Endothelial cell of umbilical vein (primary cell): ENCODE measurements at regions not wholly inside any gene's neighbourhood (a gene's known extent, or its start where the extent isn't known, plus 50 kb on each side); places are given as distances from the start of the nearest gene placed in this dataset.

Source experiments
- BruUV-seq: library from RNA; stranded (reverse); fragments of 400-500 nt; replicated peaks from 2 replicates; lab custom pipeline; 2021; lab: Mats Ljungman, UMichigan
- CTCF ChIA-PET: fragments of 300-600, 350-600 bp; sonication (Branson Sonifier 250); formaldehyde crosslinking; loops from one replicate; lab custom pipeline; 2021; ENCODE audit warnings: antibody characterized with exemption, inconsistent platforms; lab: Charles Lee
- POLR2A ChIA-PET: fragments of 300-600, 350-600 bp; sonication (Branson Sonifier 250); formaldehyde crosslinking; loops from one replicate; lab custom pipeline; 2021; ENCODE audit warnings: antibody characterized with exemption, inconsistent platforms; lab: Charles Lee
- DNase-seq: peaks from one replicate; pipeline ENCODE4 v3.0.0-alpha.2; 2011; ENCODE audit warnings: low read depth, low spot score
- FAIRE-seq: peaks from 2 replicates; lab custom pipeline; 2011; peaks lifted over from hg19 to GRCh38; lab: Jason Lieb, UNC
- H2AFZ ChIP-seq: 2 replicates; pipeline ENCODE4 v1.6.0; 2012; ENCODE audit warnings: low read depth, low read length, control low read depth, inconsistent platforms
- H3K27ac ChIP-seq: 2 replicates; pipeline ENCODE4 v1.5.1; 2011; ENCODE audit warnings: low read depth, mild to moderate bottlenecking, control low read depth, low read length, moderate library complexity; ENCODE audit not compliant: insufficient read depth
- H3K27me3 ChIP-seq, 2 experiments: 2 replicates each; pipeline versions ENCODE4 v1.6.0 to v1.6.1; 2011; ENCODE audit warnings: low read length in 2 of 2, mixed read lengths in 1 of 2; ENCODE audit not compliant: control insufficient read depth in 2 of 2, insufficient read depth in 2 of 2
- H3K36me3 ChIP-seq, 2 experiments: 2 replicates in 1 of 2; 3 replicates in 1 of 2; pipeline ENCODE4 v1.5.1; 2011; ENCODE audit warnings: low read length in 2 of 2, mild to moderate bottlenecking in 1 of 2, moderate library complexity in 1 of 2; ENCODE audit not compliant: control insufficient read depth in 2 of 2, insufficient read depth in 2 of 2; ENCODE audit errors: extremely low read depth in 1 of 2
- H3K4me1 ChIP-seq: 3 replicates; pipeline ENCODE4 v1.5.1; 2011; ENCODE audit warnings: mild to moderate bottlenecking, low read length; ENCODE audit not compliant: control insufficient read depth, insufficient read depth; ENCODE audit errors: extremely low read depth
- H3K4me2 ChIP-seq: 2 replicates; pipeline ENCODE4 v1.6.1; 2011; ENCODE audit warnings: low read length, control low read depth, mixed read lengths; ENCODE audit not compliant: insufficient read depth
- H3K4me3 ChIP-seq, 3 experiments: fragments of 200-600 bp in 1 of 3; sonication (generic), shearing (Covaris generic) in 1 of 3; replicated peaks in 1 of 3; 2 replicates each; pipeline ENCODE4 v1.5.1; 2011 to 2016; ENCODE audit warnings: control low read depth in 3 of 3, low read length in 3 of 3, mild to moderate bottlenecking in 2 of 3, inconsistent platforms in 1 of 3, low read depth in 1 of 3, moderate library complexity in 1 of 3; ENCODE audit not compliant: insufficient read depth in 1 of 3
- H3K79me2 ChIP-seq: 2 replicates; pipeline ENCODE4 v1.6.0; 2012; ENCODE audit warnings: low read length, inconsistent platforms; ENCODE audit not compliant: control insufficient read depth, insufficient read depth
- H3K9ac ChIP-seq: replicated peaks from 2 replicates; pipeline ENCODE3; 2011; ENCODE audit warnings: low read length, control low read depth; ENCODE audit not compliant: insufficient read depth; ENCODE audit errors: extremely low read depth
- H3K9me1 ChIP-seq: replicated peaks from 3 replicates; pipeline ENCODE4 v1.6.0; 2011; ENCODE audit warnings: mild to moderate bottlenecking, low read length; ENCODE audit not compliant: control insufficient read depth, insufficient read depth; ENCODE audit errors: extremely low read depth
- H3K9me3 ChIP-seq: replicated peaks from 2 replicates; pipeline ENCODE4 v1.5.1; 2012; ENCODE audit warnings: low read length, inconsistent platforms; ENCODE audit not compliant: control insufficient read depth, insufficient read depth
- H4K20me1 ChIP-seq: replicated peaks from 2 replicates; pipeline ENCODE3; 2011; ENCODE audit warnings: mild to moderate bottlenecking, low read length; ENCODE audit not compliant: control insufficient read depth, insufficient read depth; ENCODE audit errors: extremely low read depth
- EZH2 ChIP-seq: IDR thresholded peaks from 2 replicates; pipeline ENCODE4 v1.6.1; 2012; ENCODE audit warnings: borderline replicate concordance, low read depth, mild to moderate bottlenecking, moderate library complexity, low read length, inconsistent platforms; ENCODE audit not compliant: severe bottlenecking
- FOS ChIP-seq: IDR thresholded peaks from 2 replicates; pipeline ENCODE4 v1.6.1; 2011; ENCODE audit warnings: mild to moderate bottlenecking, low read length, moderate library complexity, borderline replicate concordance; ENCODE audit not compliant: insufficient read depth
- GATA2 ChIP-seq: IDR thresholded peaks from 2 replicates; pipeline ENCODE4 v1.7.0; 2011; ENCODE audit warnings: low read depth, mild to moderate bottlenecking, moderate library complexity, mixed read lengths, low read length; ENCODE audit not compliant: insufficient read length, insufficient read depth
- JUN ChIP-seq: IDR thresholded peaks from 2 replicates; pipeline ENCODE4 v1.6.1; 2011; ENCODE audit warnings: borderline replicate concordance, low read depth; ENCODE audit not compliant: insufficient read length, insufficient read depth
- MYC ChIP-seq: IDR thresholded peaks from one replicate; pipeline ENCODE4 v1.6.1; 2011; ENCODE audit warnings: mild to moderate bottlenecking, low read depth, low read length
- POLR2A ChIP-seq: IDR thresholded peaks from 2 replicates; pipeline ENCODE4 v1.6.1; 2012; ENCODE audit warnings: low read depth, mild to moderate bottlenecking, control low read depth, low read length
- POLR2AphosphoS5 ChIP-seq: IDR thresholded peaks from 2 replicates; pipeline ENCODE4 v1.6.1; 2012; ENCODE audit warnings: low read depth, mild to moderate bottlenecking, control low read depth, low read length, moderate library complexity; ENCODE audit not compliant: insufficient read depth
- dilution Hi-C: fragments of 300-500 bp; cut with MboI; formaldehyde crosslinking; loops from one replicate; pipeline ENCODE4 v1.15.0; 2019; ENCODE audit warnings: low sequenced_read_pairs; ENCODE audit not compliant: extremely low pct_ligation_motif_present
- intact Hi-C: fragments of 100-400 bp; cut with micrococcal nuclease; formaldehyde crosslinking; loops from one replicate; pipeline ENCODE4 v1.10.0; 2022
- TF ChIP-seq, protein P1 (sequence below), 2 donors: IDR thresholded peaks; 1 replicate in 1 of 2; 2 replicates in 1 of 2; pipeline ENCODE4 v1.5.1; 2011; ENCODE audit warnings: low read length in 2 of 2, mild to moderate bottlenecking in 2 of 2, moderate library complexity in 2 of 2, control low read depth in 1 of 2, inconsistent platforms in 1 of 2, low read depth in 1 of 2; ENCODE audit not compliant: insufficient read depth in 1 of 2; ENCODE audit errors: extremely low read depth in 1 of 2
- TF ChIP-seq, protein P2 (sequence below): IDR thresholded peaks from 2 replicates; pipeline ENCODE4 v1.6.1; 2011; ENCODE audit not compliant: insufficient read depth, insufficient read length

DNA sequence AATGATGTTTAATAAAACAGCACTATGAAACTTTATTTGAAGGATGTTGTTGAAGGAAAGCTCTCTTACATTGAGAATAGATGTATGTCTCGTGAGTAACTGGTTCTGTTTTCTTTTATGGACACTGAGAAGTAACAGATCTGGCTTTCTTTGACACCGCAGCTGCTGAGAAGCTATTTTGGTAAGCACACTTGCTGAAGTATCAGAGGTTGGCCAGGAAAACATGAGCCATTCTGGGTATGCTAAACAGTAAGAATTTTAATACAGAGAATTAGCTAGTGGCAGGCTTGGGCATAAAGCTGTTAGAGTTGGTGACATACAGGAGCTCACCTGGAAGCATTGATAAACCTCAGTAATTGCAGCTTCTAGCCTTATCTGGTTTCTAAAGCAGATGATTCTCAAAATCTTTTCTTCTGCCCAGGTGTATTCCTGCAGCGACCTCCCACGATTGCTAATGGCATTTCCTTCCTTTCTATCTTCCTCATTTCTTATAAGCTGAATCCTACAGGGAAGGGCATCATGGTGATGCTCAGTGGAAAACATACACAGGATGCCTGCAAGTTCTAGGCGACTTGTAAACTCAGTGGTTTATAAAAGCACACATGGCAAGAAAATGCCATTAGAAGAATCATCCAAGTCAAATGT, 291.6 kb upstream of the SLC16A7 start:
- H3K27me3 ChIP-seq: no peaks in the 10 kb centered on the region
- no peaks in the 10 kb centered on the region for H3K9me3 ChIP-seq
- no peaks in the 10 kb centered on the region for H3K36me3 ChIP-seq
- H3K4me1 ChIP-seq: no peaks in the 10 kb centered on the region
- POLR2A ChIA-PET: no interaction called here
- no peak overlapping the region for H3K27ac ChIP-seq
- H3K4me3 ChIP-seq: no peak overlapping the region
- DNase-seq (no peak), FAIRE-seq (no peak)
- no peak for TF ChIP-seq FOS
- TF ChIP-seq POLR2A: no peak
- no peak for TF ChIP-seq MYC
- no peak for TF ChIP-seq JUN
- TF ChIP-seq GATA2: no peak
- TF ChIP-seq, protein P1, sequence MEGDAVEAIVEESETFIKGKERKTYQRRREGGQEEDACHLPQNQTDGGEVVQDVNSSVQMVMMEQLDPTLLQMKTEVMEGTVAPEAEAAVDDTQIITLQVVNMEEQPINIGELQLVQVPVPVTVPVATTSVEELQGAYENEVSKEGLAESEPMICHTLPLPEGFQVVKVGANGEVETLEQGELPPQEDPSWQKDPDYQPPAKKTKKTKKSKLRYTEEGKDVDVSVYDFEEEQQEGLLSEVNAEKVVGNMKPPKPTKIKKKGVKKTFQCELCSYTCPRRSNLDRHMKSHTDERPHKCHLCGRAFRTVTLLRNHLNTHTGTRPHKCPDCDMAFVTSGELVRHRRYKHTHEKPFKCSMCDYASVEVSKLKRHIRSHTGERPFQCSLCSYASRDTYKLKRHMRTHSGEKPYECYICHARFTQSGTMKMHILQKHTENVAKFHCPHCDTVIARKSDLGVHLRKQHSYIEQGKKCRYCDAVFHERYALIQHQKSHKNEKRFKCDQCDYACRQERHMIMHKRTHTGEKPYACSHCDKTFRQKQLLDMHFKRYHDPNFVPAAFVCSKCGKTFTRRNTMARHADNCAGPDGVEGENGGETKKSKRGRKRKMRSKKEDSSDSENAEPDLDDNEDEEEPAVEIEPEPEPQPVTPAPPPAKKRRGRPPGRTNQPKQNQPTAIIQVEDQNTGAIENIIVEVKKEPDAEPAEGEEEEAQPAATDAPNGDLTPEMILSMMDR (IDR thresholded peaks at IDR 0.05; ENCODE audit: extremely low read depth in 1 of 2, insufficient read depth in 1 of 2, low read depth in 1 of 2, low read length in 2 of 2): no peak
- no peak for TF ChIP-seq POLR2AphosphoS5
- TF ChIP-seq, protein P2, sequence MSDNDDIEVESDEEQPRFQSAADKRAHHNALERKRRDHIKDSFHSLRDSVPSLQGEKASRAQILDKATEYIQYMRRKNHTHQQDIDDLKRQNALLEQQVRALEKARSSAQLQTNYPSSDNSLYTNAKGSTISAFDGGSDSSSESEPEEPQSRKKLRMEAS: no peak
- TF ChIP-seq EZH2: no peak
- H3K79me2 ChIP-seq: no peaks in the 10 kb centered on the region
- H4K20me1 ChIP-seq: no peaks in the 10 kb centered on the region
- no peaks in the 10 kb centered on the region for H3K9me1 ChIP-seq
- no peak overlapping the region for H2AFZ ChIP-seq
- H3K9ac ChIP-seq: no peak overlapping the region
- dilution Hi-C loops: no loop called here
- intact Hi-C loops: no loop called here
- CTCF ChIA-PET: interaction anchor here (1.3 kb wide), 1 partner anchor 12 kb away, joined by 4 read pairs; no protein-coding TSS in a partner anchor
- BruUV-seq: no TSS peak
- no peak overlapping the region for H3K4me2 ChIP-seq
